Fibroblast of lung (primary cell): ENCODE measurements at regions not wholly inside any gene's neighbourhood (a gene's known extent, or its start where the extent isn't known, plus 50 kb on each side); places are given as distances from the start of the nearest gene placed in this dataset.

Experiments used
- DNase-seq, 2 donors: peaks; one replicate each; pipeline versions ENCODE4 v3.0.0 to v3.0.0-alpha.2; 2010; ENCODE audit warnings: low read depth in 2 of 2
- H2AFZ ChIP-seq: 2 replicates; pipeline ENCODE4 v1.5.1; 2012; ENCODE audit warnings: low read length, control low read depth, inconsistent platforms
- H3K27ac ChIP-seq: 2 replicates; pipeline ENCODE4 v1.5.1; 2011; ENCODE audit warnings: low read length, control low read depth; ENCODE audit not compliant: insufficient read depth
- H3K27me3 ChIP-seq: 2 replicates; pipeline ENCODE4 v1.5.1; 2011; ENCODE audit warnings: mild to moderate bottlenecking, low read length; ENCODE audit not compliant: control insufficient read depth, insufficient read depth
- H3K36me3 ChIP-seq: 2 replicates; pipeline ENCODE4 v1.5.1; 2011; ENCODE audit warnings: low read length; ENCODE audit not compliant: control insufficient read depth, insufficient read depth
- H3K4me1 ChIP-seq: 2 replicates; pipeline ENCODE4 v1.5.1; 2011; ENCODE audit warnings: low read length; ENCODE audit not compliant: control insufficient read depth, insufficient read depth; ENCODE audit errors: extremely low read depth
- H3K4me2 ChIP-seq: 2 replicates; pipeline ENCODE4 v1.5.1; 2011; ENCODE audit warnings: low read length, control low read depth; ENCODE audit not compliant: insufficient read depth; ENCODE audit errors: extremely low read depth
- H3K4me3 ChIP-seq, 4 experiments: fragments of 200-600 bp in 1 of 4; sonication (generic) in 1 of 4; replicated peaks in 1 of 4; 2 replicates each; pipeline ENCODE4 v1.5.1; 2011 to 2016; ENCODE audit warnings: low read length in 4 of 4, low read depth in 3 of 4, mild to moderate bottlenecking in 3 of 4, control low read depth in 2 of 4, inconsistent platforms in 1 of 4, mixed read lengths in 1 of 4; ENCODE audit not compliant: insufficient read depth in 1 of 4; ENCODE audit errors: control extremely low read depth in 1 of 4
- H3K79me2 ChIP-seq: 2 replicates; pipeline ENCODE4 v1.5.1; 2012; ENCODE audit warnings: mild to moderate bottlenecking, low read length, inconsistent platforms; ENCODE audit not compliant: control insufficient read depth, insufficient read depth
- H3K9ac ChIP-seq: 2 replicates; pipeline ENCODE4 v1.5.1; 2011; ENCODE audit warnings: mild to moderate bottlenecking, low read length, control low read depth; ENCODE audit not compliant: insufficient read depth
- H3K9me3 ChIP-seq: 2 replicates; pipeline ENCODE4 v1.5.1; 2012; ENCODE audit warnings: low read depth, low read length; ENCODE audit not compliant: control insufficient read depth, insufficient read depth
- H4K20me1 ChIP-seq: 2 replicates; pipeline ENCODE4 v1.5.1; 2011; ENCODE audit warnings: low read length; ENCODE audit not compliant: control insufficient read depth, insufficient read depth; ENCODE audit errors: extremely low read depth
- EZH2 ChIP-seq: IDR thresholded peaks from 2 replicates; pipeline ENCODE4 v1.5.1; 2012; ENCODE audit warnings: low read length, control low read depth, mild to moderate bottlenecking; ENCODE audit errors: missing control alignments
- TF ChIP-seq, protein P1 (sequence below), 2 donors: IDR thresholded peaks in 1 of 2; conservative IDR thresholded peaks in 1 of 2; 1 replicate in 1 of 2; 2 replicates in 1 of 2; pipeline ENCODE4 v1.5.1; 2011 to 2012; ENCODE audit warnings: low read length in 2 of 2, control low read depth in 1 of 2, inconsistent platforms in 1 of 2, low read depth in 1 of 2, mild to moderate bottlenecking in 1 of 2

DNA sequence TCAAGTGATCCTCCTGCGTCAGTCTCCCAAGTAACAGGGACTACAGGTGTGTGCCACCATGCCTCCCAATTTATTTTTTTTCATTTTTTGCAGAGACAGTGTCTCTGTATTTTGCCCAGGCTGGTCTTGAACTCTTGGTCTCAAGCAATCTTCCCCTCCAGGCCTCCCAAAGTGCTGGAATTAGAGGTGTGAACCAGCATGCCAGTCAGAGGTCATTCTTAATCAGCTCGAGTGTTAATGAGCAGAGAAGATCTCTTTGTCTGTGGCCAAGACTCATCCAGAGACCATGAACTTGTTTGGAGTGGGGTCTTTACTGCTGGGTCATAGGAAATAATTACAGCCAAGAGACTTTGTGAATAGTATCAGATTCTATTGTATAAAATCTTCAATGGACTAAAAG lies 99.2 kb upstream of the AP1S2 start:
- Histone ChIP-seq H3K9ac (no peak overlapping the region), H4K20me1 (no peaks in the 10 kb centered on the region), H3K27me3 (no peaks in the 10 kb centered on the region), H3K4me3 (no peak overlapping the region), H3K9me3 (no peaks in the 10 kb centered on the region), H3K79me2 (no peaks in the 10 kb centered on the region), H3K36me3 (no peaks in the 10 kb centered on the region), H3K27ac (no peak overlapping the region), H2AFZ (no peak overlapping the region), H3K4me1 (no peaks in the 10 kb centered on the region), H3K4me2 (no peak overlapping the region)
- no peak for DNase-seq
- TF ChIP-seq EZH2, result no peak
- TF ChIP-seq, protein P1, sequence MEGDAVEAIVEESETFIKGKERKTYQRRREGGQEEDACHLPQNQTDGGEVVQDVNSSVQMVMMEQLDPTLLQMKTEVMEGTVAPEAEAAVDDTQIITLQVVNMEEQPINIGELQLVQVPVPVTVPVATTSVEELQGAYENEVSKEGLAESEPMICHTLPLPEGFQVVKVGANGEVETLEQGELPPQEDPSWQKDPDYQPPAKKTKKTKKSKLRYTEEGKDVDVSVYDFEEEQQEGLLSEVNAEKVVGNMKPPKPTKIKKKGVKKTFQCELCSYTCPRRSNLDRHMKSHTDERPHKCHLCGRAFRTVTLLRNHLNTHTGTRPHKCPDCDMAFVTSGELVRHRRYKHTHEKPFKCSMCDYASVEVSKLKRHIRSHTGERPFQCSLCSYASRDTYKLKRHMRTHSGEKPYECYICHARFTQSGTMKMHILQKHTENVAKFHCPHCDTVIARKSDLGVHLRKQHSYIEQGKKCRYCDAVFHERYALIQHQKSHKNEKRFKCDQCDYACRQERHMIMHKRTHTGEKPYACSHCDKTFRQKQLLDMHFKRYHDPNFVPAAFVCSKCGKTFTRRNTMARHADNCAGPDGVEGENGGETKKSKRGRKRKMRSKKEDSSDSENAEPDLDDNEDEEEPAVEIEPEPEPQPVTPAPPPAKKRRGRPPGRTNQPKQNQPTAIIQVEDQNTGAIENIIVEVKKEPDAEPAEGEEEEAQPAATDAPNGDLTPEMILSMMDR (conservative IDR thresholded peaks at IDR 0.05 in 1 of 2, IDR thresholded peaks at IDR 0.05 in 1 of 2; ENCODE audit: low read depth in 1 of 2, low read length in 2 of 2), result no peak

- Histone ChIP-seq H3K27me3 (no peaks in the 10 kb centered on the region), H3K79me2 (no peaks in the 10 kb centered on the region), H3K9ac (no peak overlapping the region), H3K9me3 (no peaks in the 10 kb centered on the region), H2AFZ (no peak overlapping the region), H3K4me3 (no peak overlapping the region), H3K4me1 (no peaks in the 10 kb centered on the region), H3K36me3 (no peaks in the 10 kb centered on the region), H4K20me1 (no peaks in the 10 kb centered on the region), H3K27ac (no peak overlapping the region), H3K4me2 (no peak overlapping the region)
- no peak for TF ChIP-seq EZH2
- TF ChIP-seq, protein P1 (conservative IDR thresholded peaks at IDR 0.05 in 1 of 2, IDR thresholded peaks at IDR 0.05 in 1 of 2; ENCODE audit: low read depth in 1 of 2, low read length in 2 of 2), result no peak
- DNase-seq, result no peak
Observed at GRCh38 chrX:15952212-15952611, 97.6 kb upstream of the AP1S2 start.

DNA sequence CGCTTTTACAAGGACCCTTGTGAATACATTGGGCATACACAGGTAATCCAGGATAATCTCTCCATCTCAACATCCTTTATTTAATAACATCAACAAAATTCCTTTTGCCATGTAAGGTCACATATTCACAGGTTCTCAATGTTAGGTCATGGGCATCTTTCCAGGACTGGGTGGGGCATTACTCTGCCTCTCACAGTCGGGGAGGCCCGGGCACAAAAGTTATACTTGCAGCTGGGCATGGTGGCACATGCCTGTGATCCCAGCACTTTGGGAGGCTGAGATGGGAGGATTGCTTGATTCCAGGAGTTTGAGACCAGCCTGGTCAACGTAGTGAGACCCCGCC lies 93.7 kb upstream of the AP1S2 start:
- Histone ChIP-seq H3K9me3 (no peaks in the 10 kb centered on the region), H3K36me3 (no peaks in the 10 kb centered on the region), H3K27ac (no peak overlapping the region), H3K9ac (no peak overlapping the region), H4K20me1 (no peaks in the 10 kb centered on the region), H3K4me1 (peaks cover 2% of the 10 kb centered on the region), H2AFZ (no peak overlapping the region), H3K27me3 (no peaks in the 10 kb centered on the region), H3K79me2 (no peaks in the 10 kb centered on the region), H3K4me2 (no peak overlapping the region), H3K4me3 (no peak overlapping the region)
- TF ChIP-seq, protein P1 (conservative IDR thresholded peaks at IDR 0.05 in 1 of 2, IDR thresholded peaks at IDR 0.05 in 1 of 2; ENCODE audit: low read depth in 1 of 2, low read length in 2 of 2), result no peak
- no peak for TF ChIP-seq EZH2
- no peak for DNase-seq
